DOHH2 (cell line): ENCODE measurements at regions not wholly inside any gene's neighbourhood (a gene's known extent, or its start where the extent isn't known, plus 50 kb on each side); places are given as distances from the start of the nearest gene placed in this dataset.

Experiments used
- EZH2phosphoT487 ChIP-seq: fragments of 200-600 bp; sonication (generic); IDR thresholded peaks from 2 replicates; pipeline ENCODE4 v1.6.1; 2017; ENCODE audit warnings: borderline replicate concordance, mild to moderate bottlenecking, antibody characterized with exemption, low read length, moderate library complexity, mixed read lengths
- TF ChIP-seq, protein P1 (sequence below): fragments of 200-600 bp; sonication (generic); IDR thresholded peaks from one replicate; pipeline ENCODE4 v1.5.1; 2014; ENCODE audit warnings: antibody characterized with exemption, mild to moderate bottlenecking, low read depth, low read length; ENCODE audit not compliant: poor library complexity, severe bottlenecking

GRCh38 chrX:45274576-45274975 lies 73.9 kb upstream of the DIPK2B start:
- TF ChIP-seq, protein P1, sequence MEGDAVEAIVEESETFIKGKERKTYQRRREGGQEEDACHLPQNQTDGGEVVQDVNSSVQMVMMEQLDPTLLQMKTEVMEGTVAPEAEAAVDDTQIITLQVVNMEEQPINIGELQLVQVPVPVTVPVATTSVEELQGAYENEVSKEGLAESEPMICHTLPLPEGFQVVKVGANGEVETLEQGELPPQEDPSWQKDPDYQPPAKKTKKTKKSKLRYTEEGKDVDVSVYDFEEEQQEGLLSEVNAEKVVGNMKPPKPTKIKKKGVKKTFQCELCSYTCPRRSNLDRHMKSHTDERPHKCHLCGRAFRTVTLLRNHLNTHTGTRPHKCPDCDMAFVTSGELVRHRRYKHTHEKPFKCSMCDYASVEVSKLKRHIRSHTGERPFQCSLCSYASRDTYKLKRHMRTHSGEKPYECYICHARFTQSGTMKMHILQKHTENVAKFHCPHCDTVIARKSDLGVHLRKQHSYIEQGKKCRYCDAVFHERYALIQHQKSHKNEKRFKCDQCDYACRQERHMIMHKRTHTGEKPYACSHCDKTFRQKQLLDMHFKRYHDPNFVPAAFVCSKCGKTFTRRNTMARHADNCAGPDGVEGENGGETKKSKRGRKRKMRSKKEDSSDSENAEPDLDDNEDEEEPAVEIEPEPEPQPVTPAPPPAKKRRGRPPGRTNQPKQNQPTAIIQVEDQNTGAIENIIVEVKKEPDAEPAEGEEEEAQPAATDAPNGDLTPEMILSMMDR = no peak
- TF ChIP-seq EZH2phosphoT487 = no peak
